Lower leg skin (tissue), 3 donors: ENCODE measurements at regions not wholly inside any gene's neighbourhood (a gene's known extent, or its start where the extent isn't known, plus 50 kb on each side); places are given as distances from the start of the nearest gene placed in this dataset.

Source experiments
- POLR2A ChIP-seq, 2 donors: fragments of 450-650 bp; IDR thresholded peaks; one replicate each; pipeline ENCODE4 v1.6.1; 2016 to 2017; ENCODE audit warnings: antibody characterized with exemption in 2 of 2, mild to moderate bottlenecking in 1 of 2, moderate library complexity in 1 of 2
- TF ChIP-seq, protein P1 (sequence below), 3 donors: fragments of 450-650 bp; IDR thresholded peaks; one replicate each; pipeline ENCODE4 v1.5.1; 2016; ENCODE audit warnings: antibody characterized with exemption in 3 of 3, mild to moderate bottlenecking in 3 of 3, moderate library complexity in 2 of 3

GRCh38 chr1:108047085-108047484 lies 82.1 kb upstream of the VAV3 start:
- TF ChIP-seq, protein P1, sequence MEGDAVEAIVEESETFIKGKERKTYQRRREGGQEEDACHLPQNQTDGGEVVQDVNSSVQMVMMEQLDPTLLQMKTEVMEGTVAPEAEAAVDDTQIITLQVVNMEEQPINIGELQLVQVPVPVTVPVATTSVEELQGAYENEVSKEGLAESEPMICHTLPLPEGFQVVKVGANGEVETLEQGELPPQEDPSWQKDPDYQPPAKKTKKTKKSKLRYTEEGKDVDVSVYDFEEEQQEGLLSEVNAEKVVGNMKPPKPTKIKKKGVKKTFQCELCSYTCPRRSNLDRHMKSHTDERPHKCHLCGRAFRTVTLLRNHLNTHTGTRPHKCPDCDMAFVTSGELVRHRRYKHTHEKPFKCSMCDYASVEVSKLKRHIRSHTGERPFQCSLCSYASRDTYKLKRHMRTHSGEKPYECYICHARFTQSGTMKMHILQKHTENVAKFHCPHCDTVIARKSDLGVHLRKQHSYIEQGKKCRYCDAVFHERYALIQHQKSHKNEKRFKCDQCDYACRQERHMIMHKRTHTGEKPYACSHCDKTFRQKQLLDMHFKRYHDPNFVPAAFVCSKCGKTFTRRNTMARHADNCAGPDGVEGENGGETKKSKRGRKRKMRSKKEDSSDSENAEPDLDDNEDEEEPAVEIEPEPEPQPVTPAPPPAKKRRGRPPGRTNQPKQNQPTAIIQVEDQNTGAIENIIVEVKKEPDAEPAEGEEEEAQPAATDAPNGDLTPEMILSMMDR (IDR thresholded peaks at IDR 0.05) = no peak
- no peak for TF ChIP-seq POLR2A (IDR thresholded peaks at IDR 0.05)
